ENCODE measurements at regions not wholly inside any gene's neighbourhood (a gene's known extent, or its start where the extent isn't known, plus 50 kb on each side); places are given as distances from the start of the nearest gene placed in this dataset.

DNA sequence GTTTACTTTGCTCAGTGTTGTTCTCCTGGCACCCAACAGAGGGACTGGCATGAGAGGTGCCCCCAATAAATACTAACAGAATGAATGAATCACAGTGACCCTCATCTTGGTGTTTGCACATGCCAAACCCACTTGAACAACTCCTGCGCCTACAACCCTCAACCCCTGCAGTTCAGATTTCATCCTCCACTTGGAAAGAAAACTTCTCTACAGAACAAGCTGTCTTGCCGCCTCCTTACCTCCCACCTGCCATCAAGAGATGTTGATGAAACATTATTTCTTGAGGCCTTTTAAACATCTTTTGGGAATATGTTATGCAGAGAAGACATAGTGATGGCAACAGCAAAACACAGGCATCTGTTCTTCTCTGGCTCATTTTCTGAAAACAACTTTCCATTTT is 216.0 kb upstream of the SH3BP4 start:
- H3K27ac Mint-ChIP-seq, result no peak overlapping the region
- Histone ChIP-seq H3K9me3 (ENCODE audit: control insufficient read depth, low read depth, low read length) (no peaks in the 10 kb centered on the region), H3K27ac (ENCODE audit: insufficient read length, low read depth, low read length) (no peak overlapping the region), H3K27me3 (ENCODE audit: insufficient read depth, low read length) (no peaks in the 10 kb centered on the region), H3T11ph (ENCODE audit: low read length) (no peak overlapping the region), H2AK5ac (ENCODE audit: insufficient read length, low read length) (no peak overlapping the region), H3K23ac (ENCODE audit: insufficient read length, low read depth, low read length) (no peak overlapping the region), H3K14ac (ENCODE audit: insufficient read depth, low read length) (no peak overlapping the region), H4K91ac (ENCODE audit: insufficient read length, low read depth, low read length) (no peak overlapping the region), H2BK20ac (ENCODE audit: low read depth, low read length, poor library complexity, severe bottlenecking) (no peak overlapping the region), H4K5ac (ENCODE audit: insufficient read length, low read depth, low read length) (no peak overlapping the region), H2AFZ (ENCODE audit: low read length) (no peak overlapping the region), H3K56ac (ENCODE audit: insufficient read length, low read depth, low read length) (no peak overlapping the region), H2BK12ac (ENCODE audit: insufficient read length, low read depth, low read length) (no peak overlapping the region), H3K79me2 (ENCODE audit: insufficient read depth, low read length) (no peaks in the 10 kb centered on the region), H4K8ac (replicated peaks; ENCODE audit: insufficient read length, low read depth, low read length) (no peak overlapping the region), H3K4me1 (ENCODE audit: insufficient read depth, low read length) (no peaks in the 10 kb centered on the region), H2BK15ac (ENCODE audit: low read depth, low read length) (no peak overlapping the region), H3K4me2 (ENCODE audit: insufficient read depth, insufficient read length, low read length) (no peak overlapping the region), H2BK120ac (ENCODE audit: low read depth, low read length, poor library complexity, severe bottlenecking) (no peak overlapping the region), H3K23me2 (ENCODE audit: insufficient read length, low read depth, low read length, poor library complexity, severe bottlenecking) (no peaks in the 10 kb centered on the region), H3K18ac (ENCODE audit: insufficient read length, low read depth, low read length) (no peak overlapping the region), H3K79me1 (ENCODE audit: insufficient read depth, low read depth, low read length, poor library complexity, severe bottlenecking) (no peaks in the 10 kb centered on the region), H2BK5ac (ENCODE audit: insufficient read length, low read length) (no peak overlapping the region), H3K9ac (ENCODE audit: extremely low read depth, insufficient read length, low read length) (no peak overlapping the region), H4K20me1 (ENCODE audit: control insufficient read depth, insufficient read depth, insufficient read length) (no peaks in the 10 kb centered on the region), H3K4ac (ENCODE audit: low read depth, low read length) (no peak overlapping the region)
- peaks cover 11 to 14% of the 10 kb centered on the region in 2 experiments for H3K9me3 Mint-ChIP-seq
- peaks cover 0 to 22% (median 12%) of the 10 kb centered on the region in 3 experiments; a peak in 5 of 7 replicates for H3K36me3 Mint-ChIP-seq (ENCODE audit: insufficient read depth in 1 of 3, low read depth in 3 of 3)
- no CpG with 5 or more reads among the region's 2 CpGs for WGBS (ENCODE audit: extremely low coverage, insufficient read length, low lambda C conversion rate)
- H3K27me3 Mint-ChIP-seq (ENCODE audit: low read depth), result peaks cover 2% of the 10 kb centered on the region; the same call in 1 of the 2 replicates
- DNase-seq, result no peak
- no peak overlapping the region for H3K4me3 Mint-ChIP-seq
- H3K4me1 Mint-ChIP-seq, result peaks cover 18 to 22% of the 10 kb centered on the region in 2 experiments
- TF ChIP-seq, protein P1, sequence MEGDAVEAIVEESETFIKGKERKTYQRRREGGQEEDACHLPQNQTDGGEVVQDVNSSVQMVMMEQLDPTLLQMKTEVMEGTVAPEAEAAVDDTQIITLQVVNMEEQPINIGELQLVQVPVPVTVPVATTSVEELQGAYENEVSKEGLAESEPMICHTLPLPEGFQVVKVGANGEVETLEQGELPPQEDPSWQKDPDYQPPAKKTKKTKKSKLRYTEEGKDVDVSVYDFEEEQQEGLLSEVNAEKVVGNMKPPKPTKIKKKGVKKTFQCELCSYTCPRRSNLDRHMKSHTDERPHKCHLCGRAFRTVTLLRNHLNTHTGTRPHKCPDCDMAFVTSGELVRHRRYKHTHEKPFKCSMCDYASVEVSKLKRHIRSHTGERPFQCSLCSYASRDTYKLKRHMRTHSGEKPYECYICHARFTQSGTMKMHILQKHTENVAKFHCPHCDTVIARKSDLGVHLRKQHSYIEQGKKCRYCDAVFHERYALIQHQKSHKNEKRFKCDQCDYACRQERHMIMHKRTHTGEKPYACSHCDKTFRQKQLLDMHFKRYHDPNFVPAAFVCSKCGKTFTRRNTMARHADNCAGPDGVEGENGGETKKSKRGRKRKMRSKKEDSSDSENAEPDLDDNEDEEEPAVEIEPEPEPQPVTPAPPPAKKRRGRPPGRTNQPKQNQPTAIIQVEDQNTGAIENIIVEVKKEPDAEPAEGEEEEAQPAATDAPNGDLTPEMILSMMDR (conservative IDR thresholded peaks at IDR 0.05), result no peak
